Adipocyte (in vitro differentiated cells): ENCODE measurements at regions not wholly inside any gene's neighbourhood (a gene's known extent, or its start where the extent isn't known, plus 50 kb on each side); places are given as distances from the start of the nearest gene placed in this dataset.
A peak's percentile ranks its signal among the peaks of the same experiment; 100 is the strongest.
"Not testable (repeated sequence)": the region's sequence is repeated elsewhere in the genome, so short reads cannot be mapped to it uniquely, and the experiment has no call there.

Experiments used
- DNase-seq: peaks from one replicate; pipeline ENCODE4 v3.0.0-alpha.2; 2015; ENCODE audit warnings: low read depth
- H3K27me3 ChIP-seq: replicated peaks from 2 replicates; pipeline ENCODE4 v1.7.0; 2013; ENCODE audit warnings: mild to moderate bottlenecking, low read length, moderate library complexity; ENCODE audit not compliant: control insufficient read depth, insufficient read depth
- H3K36me3 ChIP-seq: 2 replicates; pipeline ENCODE4 v1.7.0; 2013; ENCODE audit warnings: low read length, mild to moderate bottlenecking, moderate library complexity; ENCODE audit not compliant: control insufficient read depth, insufficient read depth, severe bottlenecking
- H3K4me1 ChIP-seq: 2 replicates; pipeline ENCODE4 v1.7.0; 2013; ENCODE audit warnings: mild to moderate bottlenecking, low read length, moderate library complexity; ENCODE audit not compliant: control insufficient read depth, insufficient read depth
- H3K4me3 ChIP-seq: 2 replicates; pipeline ENCODE4 v1.7.0; 2013; ENCODE audit warnings: mild to moderate bottlenecking, low read length, moderate library complexity
- H3K9ac ChIP-seq: 2 replicates; pipeline ENCODE4 v1.7.0; 2013; ENCODE audit warnings: mild to moderate bottlenecking, low read length, moderate library complexity
- H3K9me3 ChIP-seq: 2 replicates; pipeline ENCODE4 v1.7.0; 2013; ENCODE audit warnings: mild to moderate bottlenecking, low read length, moderate library complexity; ENCODE audit not compliant: control insufficient read depth

GRCh38 chr2:234565201-234565600 lies 68.3 kb upstream of the ARL4C start:
- Histone ChIP-seq H3K36me3 (no peaks in the 10 kb centered on the region), H3K9me3 (peaks cover 9% of the 10 kb centered on the region), H3K4me3 (no peak overlapping the region), H3K9ac (peak overlapping the region; percentile 57), H3K27me3 (no peaks in the 10 kb centered on the region), H3K4me1 (peaks cover 18% of the 10 kb centered on the region)
- peak; percentile 35 for DNase-seq

GRCh38 chr2:234564699-234565098 lies 67.8 kb upstream of the ARL4C start:
- peak; percentile 70 for DNase-seq
- Histone ChIP-seq H3K9ac (peak overlapping the region; percentile 57), H3K4me1 (peaks cover 18% of the 10 kb centered on the region)

DNA sequence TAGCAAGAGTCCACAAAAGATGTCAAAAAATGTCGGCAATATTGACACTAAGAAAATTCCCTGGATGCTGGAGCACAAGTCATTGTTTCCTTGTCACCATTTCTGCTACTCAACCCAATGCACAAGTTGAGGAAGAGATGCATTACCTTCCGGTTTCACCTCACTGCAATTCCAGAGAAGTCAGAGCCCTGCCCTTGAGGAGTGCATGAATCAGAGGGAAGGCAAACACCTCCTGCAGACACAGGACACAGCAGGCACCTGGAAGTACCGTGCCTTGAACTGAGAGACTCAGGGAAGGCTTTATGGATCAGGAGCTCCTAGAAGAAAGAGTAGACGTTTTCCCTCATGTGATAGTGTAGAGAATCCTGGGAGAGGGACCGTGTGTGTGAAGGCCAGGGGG lies 62.7 kb upstream of the ARL4C start:
- Histone ChIP-seq H3K9ac (no peak overlapping the region), H3K36me3 (no peaks in the 10 kb centered on the region), H3K27me3 (no peaks in the 10 kb centered on the region), H3K9me3 (peaks cover 11% of the 10 kb centered on the region), H3K4me3 (no peak overlapping the region), H3K4me1 (no peaks in the 10 kb centered on the region)
- no peak for DNase-seq

More at GRCh38 chr2:234564699-234565098, 67.8 kb upstream of the ARL4C start:
- peaks cover 9% of the 10 kb centered on the region for H3K9me3 ChIP-seq
- no peaks in the 10 kb centered on the region for H3K36me3 ChIP-seq
- H3K4me3 ChIP-seq: no peak overlapping the region
- H3K27me3 ChIP-seq: no peaks in the 10 kb centered on the region

GRCh38 chr2:234558642-234559041 lies 61.8 kb upstream of the ARL4C start:
- Histone ChIP-seq H3K9me3 (peaks cover 11% of the 10 kb centered on the region), H3K36me3 (no peaks in the 10 kb centered on the region), H3K27me3 (no peaks in the 10 kb centered on the region), H3K4me1 (no peaks in the 10 kb centered on the region), H3K9ac (no peak overlapping the region), H3K4me3 (no peak overlapping the region)
- no peak for DNase-seq

DNA sequence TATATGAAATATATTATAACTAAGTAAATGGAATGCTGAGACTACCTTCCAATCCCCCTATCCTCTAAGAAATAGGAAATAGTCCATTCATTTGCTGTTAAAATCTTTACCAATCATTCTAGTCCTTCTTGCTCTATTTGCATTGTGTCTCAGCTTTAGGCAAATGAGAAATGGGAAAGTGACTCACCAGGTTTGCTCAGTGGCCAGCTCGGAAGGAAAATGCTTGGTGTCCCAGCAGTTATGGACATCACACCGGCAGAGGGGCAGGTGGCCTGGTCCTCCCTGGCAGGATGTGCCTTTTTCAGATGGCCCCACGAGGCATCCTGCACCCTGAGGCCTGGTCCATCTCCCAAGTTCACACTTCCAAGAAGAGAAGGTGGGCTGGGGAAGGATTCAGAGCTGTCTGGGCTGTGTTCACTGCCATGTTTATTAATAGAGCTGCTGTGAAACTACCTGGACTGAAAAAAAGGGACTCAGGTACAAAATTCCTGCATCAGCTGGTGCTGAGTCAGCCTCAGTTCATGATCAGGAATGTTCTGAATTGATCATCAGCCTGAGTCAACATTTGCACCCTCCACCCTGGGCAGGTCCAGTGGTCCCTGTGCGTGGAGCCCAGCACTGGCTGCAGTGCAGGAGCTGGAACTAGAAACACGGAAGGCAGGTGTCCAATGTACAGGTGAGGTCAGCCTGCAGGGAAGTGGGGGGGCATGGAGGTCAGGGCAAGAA lies 60.1 kb upstream of the ARL4C start:
- peak; percentile 30 for DNase-seq
- no peaks in the 10 kb centered on the region for H3K4me1 ChIP-seq
- H3K9ac ChIP-seq: no peak overlapping the region
- no peaks in the 10 kb centered on the region for H3K27me3 ChIP-seq
- H3K4me3 ChIP-seq: no peak overlapping the region
- H3K9me3 ChIP-seq: peaks cover 11% of the 10 kb centered on the region
- no peaks in the 10 kb centered on the region for H3K36me3 ChIP-seq

DNA sequence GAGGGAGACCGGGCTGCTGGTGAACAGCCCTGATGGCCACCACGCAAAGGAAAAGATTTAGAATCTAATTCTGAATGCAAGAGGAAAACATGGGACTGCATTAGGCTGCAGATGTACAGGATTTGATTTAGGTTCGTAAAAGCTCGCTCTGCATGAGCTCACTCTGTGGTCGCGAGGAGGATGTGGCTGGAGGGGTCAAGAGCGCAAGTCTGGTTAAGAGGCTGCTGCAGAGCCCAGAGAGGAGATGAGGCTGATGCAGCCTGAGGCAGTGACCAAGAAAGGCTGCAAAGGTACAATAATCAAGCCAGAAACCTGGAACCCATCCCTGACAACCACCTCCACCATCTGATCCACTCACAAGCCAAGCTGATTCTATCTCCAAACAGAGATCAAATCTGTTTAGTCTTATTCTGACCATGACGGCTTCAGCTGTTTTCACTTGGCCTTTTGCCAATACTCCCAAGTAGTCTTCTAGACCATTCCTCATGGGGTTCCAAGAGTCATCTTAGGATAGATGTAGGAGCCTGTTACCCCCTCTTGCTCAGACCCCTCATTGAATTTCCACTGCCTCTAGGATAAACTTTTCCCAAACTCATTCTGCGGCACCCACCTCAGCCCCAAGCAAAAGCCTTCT lies 58.9 kb upstream of the ARL4C start:
- Histone ChIP-seq H3K27me3 (no peaks in the 10 kb centered on the region), H3K4me1 (no peaks in the 10 kb centered on the region), H3K4me3 (no peak overlapping the region), H3K9me3 (peaks cover 3% of the 10 kb centered on the region), H3K9ac (no peak overlapping the region), H3K36me3 (no peaks in the 10 kb centered on the region)
- DNase-seq: no peak

DNA sequence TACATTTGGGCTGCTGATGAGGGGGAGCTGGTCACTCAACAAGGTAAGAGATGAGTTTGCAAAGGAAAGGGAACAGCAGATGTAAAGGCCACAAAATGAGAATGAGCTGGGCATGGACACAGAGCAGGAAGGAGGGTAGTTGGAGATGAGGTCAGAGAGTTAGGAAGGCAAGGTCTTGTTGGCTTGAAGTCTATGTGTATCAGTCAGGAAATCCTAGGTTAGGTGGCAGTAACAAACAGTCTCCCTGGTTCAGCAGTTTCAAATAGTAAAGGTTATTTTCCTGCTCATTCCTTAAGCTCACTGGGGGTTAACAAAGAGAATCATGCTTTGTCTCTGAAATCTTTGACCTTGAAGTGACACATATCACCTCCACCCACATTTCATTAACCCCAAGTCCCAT lies 58.3 kb upstream of the ARL4C start:
- no peak overlapping the region for H3K9ac ChIP-seq

DNA sequence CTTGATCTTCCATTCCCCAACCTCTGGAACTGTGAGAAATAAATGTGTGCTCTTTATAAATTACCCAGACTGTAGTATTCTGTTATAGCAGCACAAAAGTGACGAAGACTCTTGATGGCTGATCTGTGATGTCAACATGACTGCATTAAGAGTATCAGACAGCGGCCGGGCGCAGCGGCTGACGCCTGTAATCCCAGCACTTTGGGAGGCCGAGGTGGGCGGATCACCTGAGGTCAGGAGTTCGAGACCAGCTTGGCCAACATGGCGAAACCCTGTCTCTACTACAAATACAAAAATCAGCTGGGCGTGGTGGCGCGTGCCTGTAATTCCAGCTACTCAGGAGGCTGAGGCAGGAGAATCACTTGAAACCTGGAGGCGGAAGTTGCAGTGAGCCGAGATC lies 56.3 kb upstream of the ARL4C start:
- H3K9ac ChIP-seq, DNase-seq, H3K4me3 ChIP-seq, H3K9me3 ChIP-seq, H3K27me3 ChIP-seq, H3K36me3 ChIP-seq: not testable (repeated sequence)
- peaks cover 15% of the 10 kb centered on the region for H3K4me1 ChIP-seq

More for the DNA sequence above, 58.3 kb upstream of the ARL4C start:
- Histone ChIP-seq H3K9me3 (peaks cover 3% of the 10 kb centered on the region), H3K27me3 (no peaks in the 10 kb centered on the region), H3K36me3 (no peaks in the 10 kb centered on the region), H3K4me3 (no peak overlapping the region), H3K4me1 (peaks cover 3% of the 10 kb centered on the region)
- no peak for DNase-seq

DNA sequence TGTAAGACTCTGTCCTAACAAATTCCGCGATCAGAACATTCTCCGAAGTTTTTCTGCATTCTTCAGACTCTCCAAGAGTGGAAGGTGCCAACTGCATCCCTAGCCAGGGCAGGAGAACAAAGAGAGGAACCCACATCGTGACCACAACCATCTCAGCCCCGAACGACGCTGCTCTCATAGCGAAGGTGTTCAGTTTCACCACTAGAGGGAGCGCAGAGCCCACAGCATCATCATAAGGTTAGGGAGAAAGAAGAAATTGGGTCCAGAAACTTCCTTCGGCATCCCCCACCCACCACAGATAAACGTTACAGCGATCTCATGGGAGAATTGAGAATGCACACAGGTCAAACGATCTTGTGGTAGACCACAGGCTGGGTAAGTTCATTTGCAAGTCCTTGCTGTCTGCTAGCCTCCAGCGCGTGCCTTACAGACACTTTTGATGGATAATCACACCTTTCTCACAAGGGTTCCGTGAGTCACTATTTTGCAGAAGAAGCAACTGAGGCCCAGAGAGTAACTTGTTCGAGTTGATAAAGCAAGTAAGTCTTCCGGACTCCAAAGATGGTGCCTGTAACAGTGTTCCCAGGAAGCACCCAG lies 53.7 kb upstream of the ARL4C start:
- Histone ChIP-seq H3K9ac (peak overlapping the region; percentile 2), H3K4me3 (no peak overlapping the region), H3K36me3 (no peaks in the 10 kb centered on the region), H3K27me3 (no peaks in the 10 kb centered on the region), H3K9me3 (peaks cover 3% of the 10 kb centered on the region), H3K4me1 (peaks cover 15% of the 10 kb centered on the region)
- DNase-seq: peak; percentile 92

GRCh38 chr2:234550056-234550455 lies 53.2 kb upstream of the ARL4C start:
- Histone ChIP-seq H3K36me3 (no peaks in the 10 kb centered on the region), H3K27me3 (no peaks in the 10 kb centered on the region), H3K4me3 (no peak overlapping the region), H3K9me3 (peaks cover under 1% of the 10 kb centered on the region), H3K4me1 (peaks cover 15% of the 10 kb centered on the region), H3K9ac (peak overlapping the region; percentile 2)
- DNase-seq: no peak

DNA sequence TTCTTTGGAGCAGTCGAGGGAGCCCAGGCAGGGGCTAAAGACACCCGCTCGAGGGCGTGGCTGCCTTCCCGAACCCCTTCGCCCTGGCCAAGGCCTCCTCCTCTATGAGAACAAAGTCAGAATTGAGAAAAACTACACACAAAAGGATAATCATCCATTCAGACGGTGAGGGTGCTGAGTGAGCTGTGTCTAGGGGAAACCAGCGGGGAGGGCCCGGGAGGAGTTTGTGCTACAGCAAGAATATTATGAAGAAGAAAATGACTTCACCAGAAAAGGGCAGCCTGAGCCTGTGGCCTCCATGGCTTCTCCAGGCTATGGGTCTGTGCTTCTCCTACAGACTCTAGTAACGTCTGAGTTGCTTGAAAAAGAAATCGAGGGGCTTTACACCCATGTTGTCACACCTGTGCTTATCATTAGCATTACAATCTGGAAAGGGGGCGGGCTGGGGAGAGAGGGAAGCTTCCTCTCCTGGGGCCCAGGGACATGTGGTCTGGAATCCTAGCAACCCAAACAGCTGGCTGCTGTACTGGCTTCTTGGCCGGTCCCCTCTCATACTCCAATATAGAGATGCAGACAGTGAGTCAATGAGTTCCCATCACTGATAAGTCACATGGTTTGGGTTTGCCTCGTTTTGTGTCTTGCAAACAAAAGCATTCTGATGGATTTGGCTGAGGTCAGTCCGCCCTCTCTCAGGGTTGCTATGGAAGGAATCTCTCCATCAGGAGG lies 52.0 kb upstream of the ARL4C start:
- Histone ChIP-seq H3K9me3 (no peaks in the 10 kb centered on the region), H3K9ac (no peak overlapping the region), H3K36me3 (no peaks in the 10 kb centered on the region), H3K4me3 (no peak overlapping the region), H3K27me3 (no peaks in the 10 kb centered on the region), H3K4me1 (peaks cover 15% of the 10 kb centered on the region)
- DNase-seq: no peak
